CD14-positive monocyte (primary cell): ENCODE measurements at regions not wholly inside any gene's neighbourhood (a gene's known extent, or its start where the extent isn't known, plus 50 kb on each side); places are given as distances from the start of the nearest gene placed in this dataset.

ENCODE experiments used
- DNase-seq, 3 donors: peaks; one replicate each; pipeline ENCODE4 v3.0.0-alpha.2; 2011 to 2022
- H2AFZ ChIP-seq: 2 replicates; pipeline ENCODE4 v1.6.0; 2012; ENCODE audit warnings: mild to moderate bottlenecking, low read depth, low read length, inconsistent platforms; ENCODE audit not compliant: insufficient read depth, poor library complexity, severe bottlenecking
- H3K27ac ChIP-seq, 2 donors: 1 replicate in 1 of 2; 2 replicates in 1 of 2; pipeline ENCODE4 v1.5.1; 2012 to 2013; ENCODE audit warnings: low read length in 2 of 2, control low read depth in 1 of 2, inconsistent platforms in 1 of 2, low read depth in 1 of 2, mild to moderate bottlenecking in 1 of 2
- H3K27me3 ChIP-seq, 2 donors: one replicate each; pipeline versions ENCODE4 v1.6.0 to v1.6.1; 2011 to 2013; ENCODE audit warnings: low read length in 2 of 2; ENCODE audit not compliant: control insufficient read depth in 2 of 2, insufficient read depth in 2 of 2
- H3K36me3 ChIP-seq, 2 donors: replicated peaks in 1 of 2; 1 replicate in 1 of 2; 2 replicates in 1 of 2; pipeline versions ENCODE4 v1.5.1 to v1.6.1; 2012 to 2013; ENCODE audit warnings: low read length in 2 of 2, control low read depth in 1 of 2, inconsistent platforms in 1 of 2, mild to moderate bottlenecking in 1 of 2; ENCODE audit not compliant: insufficient read depth in 2 of 2, control insufficient read depth in 1 of 2
- H3K4me1 ChIP-seq, 2 donors: 1 replicate in 1 of 2; 2 replicates in 1 of 2; pipeline versions ENCODE4 v1.5.1 to v1.6.1; 2012 to 2013; ENCODE audit warnings: low read length in 2 of 2, control low read depth in 1 of 2, inconsistent platforms in 1 of 2, mild to moderate bottlenecking in 1 of 2, moderate library complexity in 1 of 2; ENCODE audit not compliant: insufficient read depth in 2 of 2, control insufficient read depth in 1 of 2
- H3K4me2 ChIP-seq: replicated peaks from 2 replicates; pipeline ENCODE3; 2012; ENCODE audit warnings: low read length, moderate library complexity, mild to moderate bottlenecking; ENCODE audit not compliant: poor library complexity, severe bottlenecking; ENCODE audit errors: extremely low read depth
- H3K4me3 ChIP-seq, 3 experiments: fragments of 200-600 bp in 1 of 3; sonication (generic) in 1 of 3; replicated peaks in 1 of 3; 1 replicate in 2 of 3; 2 replicates in 1 of 3; pipeline ENCODE4 v1.5.1; 2011 to 2013; ENCODE audit warnings: low read length in 3 of 3, mild to moderate bottlenecking in 3 of 3, control low read depth in 2 of 3, low read depth in 2 of 3, inconsistent platforms in 1 of 3, moderate library complexity in 1 of 3
- H3K79me2 ChIP-seq: 2 replicates; pipeline ENCODE4 v1.6.0; 2012; ENCODE audit warnings: mild to moderate bottlenecking, control low read depth, inconsistent platforms, low read length, moderate library complexity; ENCODE audit not compliant: insufficient read depth
- H3K9ac ChIP-seq: 2 replicates; pipeline ENCODE4 v1.6.0; 2017; ENCODE audit warnings: low read length, mild to moderate bottlenecking; ENCODE audit not compliant: insufficient read depth, poor library complexity, severe bottlenecking
- H3K9me3 ChIP-seq, 2 donors: replicated peaks in 1 of 2; 1 replicate in 1 of 2; 2 replicates in 1 of 2; pipeline versions ENCODE4 v1.5.1 to v1.6.1; 2012 to 2013; ENCODE audit warnings: low read length in 2 of 2, control low read depth in 1 of 2; ENCODE audit not compliant: control insufficient read depth in 1 of 2, insufficient read depth in 1 of 2
- H4K20me1 ChIP-seq: 2 replicates; pipeline ENCODE4 v1.6.0; 2012; ENCODE audit warnings: mild to moderate bottlenecking, low read length, control low read depth, moderate library complexity; ENCODE audit not compliant: insufficient read depth
- H3K27ac Mint-ChIP-seq, 7 donors: one replicate each; pipeline ENCODE4 v1.8.0; 2020; ENCODE audit warnings: mild to moderate bottlenecking in 7 of 7, mixed read lengths in 7 of 7, moderate library complexity in 6 of 7, inconsistent platforms in 2 of 7
- H3K27me3 Mint-ChIP-seq, 3 donors: one replicate each; pipeline ENCODE4 v1.8.0; 2021 to 2022; ENCODE audit warnings: low read depth in 3 of 3, mild to moderate bottlenecking in 3 of 3, mixed read lengths in 3 of 3, moderate library complexity in 3 of 3, inconsistent platforms in 1 of 3
- H3K36me3 Mint-ChIP-seq, 2 donors: one replicate each; pipeline ENCODE4 v1.8.0; 2020; ENCODE audit warnings: mixed read lengths in 2 of 2, inconsistent platforms in 1 of 2, mild to moderate bottlenecking in 1 of 2
- H3K4me1 Mint-ChIP-seq: one replicate; pipeline ENCODE4 v1.8.0; 2020; ENCODE audit warnings: mild to moderate bottlenecking, mixed read lengths
- H3K4me3 Mint-ChIP-seq, 2 donors: one replicate each; pipeline ENCODE4 v1.8.0; 2020; ENCODE audit warnings: mild to moderate bottlenecking in 2 of 2, mixed read lengths in 2 of 2, moderate library complexity in 1 of 2
- H3K9me3 Mint-ChIP-seq, 7 donors: one replicate each; pipeline ENCODE4 v1.8.0; 2020 to 2022; ENCODE audit warnings: mixed read lengths in 7 of 7, mild to moderate bottlenecking in 6 of 7, moderate library complexity in 6 of 7, inconsistent platforms in 2 of 7
- CTCF ChIP-seq: fragments of 200-600 bp; IDR thresholded peaks from one replicate; pipeline ENCODE4 v1.8.0; 2022; ENCODE audit warnings: antibody characterized with exemption, mild to moderate bottlenecking
- WGBS: methylation state at CpG from one replicate; pipeline ENCODE4 v1.1.5; 2013; ENCODE audit warnings: missing lambda C conversion rate; ENCODE audit not compliant: insufficient coverage; 5-methylcytosine and 5-hydroxymethylcytosine counted together
- intact Hi-C, 2 donors: fragments of 100-400 bp; cut with micrococcal nuclease; formaldehyde crosslinking; loops; one replicate each; pipeline versions ENCODE4 v1.15.0 to v1.15.1; 2023

- peaks cover 0 to 2% (median 0%) of the 10 kb centered on the region in 3 donors for H3K27me3 Mint-ChIP-seq
- Histone ChIP-seq H3K9me3 (peaks cover 5 to 11% of the 10 kb centered on the region in 2 donors), H3K27ac (no peak overlapping the region), H3K4me2 (no peak overlapping the region), H3K4me1 (no peaks in the 10 kb centered on the region), H3K9ac (no peak overlapping the region), H2AFZ (no peak overlapping the region), H4K20me1 (no peaks in the 10 kb centered on the region), H3K27me3 (no peaks in the 10 kb centered on the region), H3K4me3 (no peak overlapping the region), H3K36me3 (no peaks in the 10 kb centered on the region), H3K79me2 (no peaks in the 10 kb centered on the region)
- peaks cover 0 to 13% (median 3%) of the 10 kb centered on the region in 7 donors for H3K9me3 Mint-ChIP-seq
- no peak overlapping the region for H3K4me3 Mint-ChIP-seq
- DNase-seq, result no peak
- H3K27ac Mint-ChIP-seq, result no peak overlapping the region
- TF ChIP-seq CTCF, result no peak
- H3K4me1 Mint-ChIP-seq, result no peaks in the 10 kb centered on the region
- intact Hi-C loops, result no loop called here
- no peaks in the 10 kb centered on the region for H3K36me3 Mint-ChIP-seq
These were observed 470.0 kb downstream of the PIK3C3 start for GRCh38 chr18:42425025-42425424.

- Mint-ChIP-seq H3K4me3 (no peak overlapping the region), H3K27ac (no peak overlapping the region), H3K4me1 (no peaks in the 10 kb centered on the region), H3K36me3 (no peaks in the 10 kb centered on the region), H3K9me3 (peaks cover 0 to 14% (median 3%) of the 10 kb centered on the region in 7 donors), H3K27me3 (peaks cover 0 to 2% (median 0%) of the 10 kb centered on the region in 3 donors)
- Histone ChIP-seq H3K4me2 (no peak overlapping the region), H3K27me3 (no peaks in the 10 kb centered on the region), H3K9me3 (peaks cover 5 to 11% of the 10 kb centered on the region in 2 donors), H2AFZ (no peak overlapping the region), H4K20me1 (no peaks in the 10 kb centered on the region), H3K27ac (no peak overlapping the region), H3K36me3 (no peaks in the 10 kb centered on the region), H3K79me2 (no peaks in the 10 kb centered on the region), H3K9ac (no peak overlapping the region), H3K4me3 (no peak overlapping the region), H3K4me1 (no peaks in the 10 kb centered on the region)
- intact Hi-C loops, result no loop called here
- no peak for DNase-seq
- TF ChIP-seq CTCF, result no peak
- 82% methylated on average over 2 of the region's 2 CpGs for WGBS
These were observed 471.5 kb downstream of the PIK3C3 start for GRCh38 chr18:42426496-42427015.
